Right renal cortex interstitium (tissue), 3 donors: ENCODE measurements at regions not wholly inside any gene's neighbourhood (a gene's known extent, or its start where the extent isn't known, plus 50 kb on each side); places are given as distances from the start of the nearest gene placed in this dataset.

Experiments
- DNase-seq, 3 donors: peaks; one replicate each; pipeline ENCODE4 v3.0.0-alpha.2; 2013; ENCODE audit warnings: low read depth in 3 of 3, low spot score in 2 of 3

DNA sequence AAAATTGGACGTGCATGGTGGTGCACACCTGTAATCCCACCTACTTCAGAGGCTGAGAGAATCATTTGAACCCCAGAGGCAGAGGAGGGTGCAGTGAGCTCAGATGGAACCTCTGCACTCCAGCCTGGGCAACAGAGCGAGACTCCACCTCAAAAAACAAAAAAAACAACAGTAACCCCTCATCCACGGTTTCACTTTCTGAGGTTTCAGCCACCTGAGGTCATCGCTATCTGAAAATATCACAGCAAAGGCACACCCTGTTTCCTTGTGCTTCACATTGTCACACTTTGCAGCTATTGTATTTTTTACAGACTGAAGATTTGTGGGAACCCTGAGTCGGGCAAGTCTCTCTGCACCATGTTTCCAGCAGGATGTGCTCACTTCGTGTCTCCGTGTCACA lies 54.1 kb upstream of the FOXQ1 start:
- no peak for DNase-seq

GRCh38 chr6:1256435-1257008 lies 55.4 kb upstream of the FOXQ1 start:
- DNase-seq, result no peak

DNA sequence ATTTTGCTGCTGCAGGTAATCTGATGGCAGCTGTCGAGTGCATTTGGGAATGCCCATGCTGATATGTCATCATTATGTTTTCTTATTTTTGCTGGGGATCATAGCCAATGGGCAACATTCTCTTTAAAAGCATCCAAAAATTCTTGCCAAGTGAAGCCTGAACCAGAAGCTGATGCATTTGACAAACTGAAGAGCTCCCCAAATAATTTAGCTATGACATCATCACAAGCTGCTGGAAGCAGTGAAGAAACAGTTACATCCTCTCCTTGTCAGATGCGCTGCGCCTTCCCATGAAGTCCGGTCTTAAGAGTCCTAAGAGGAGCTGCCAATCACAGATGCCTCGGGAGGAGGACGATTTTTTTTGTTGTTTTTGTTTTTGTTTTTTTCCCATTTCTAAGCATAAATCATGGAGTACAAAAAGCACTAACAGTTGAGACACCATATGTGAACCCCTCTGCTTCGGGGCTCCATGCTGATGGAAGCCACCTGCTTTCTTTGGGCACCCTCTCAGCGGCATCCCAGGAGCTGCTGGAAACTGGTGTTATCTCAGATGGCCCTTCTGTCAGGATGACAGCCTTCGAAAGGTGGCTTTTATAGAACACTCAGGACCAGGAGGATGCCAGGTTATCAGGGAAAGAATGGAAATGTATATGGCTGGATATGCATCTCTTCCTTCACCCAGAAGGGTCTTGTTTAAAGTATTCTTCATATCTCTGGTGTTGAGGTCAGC lies 56.1 kb upstream of the FOXQ1 start:
- no peak for DNase-seq

DNA sequence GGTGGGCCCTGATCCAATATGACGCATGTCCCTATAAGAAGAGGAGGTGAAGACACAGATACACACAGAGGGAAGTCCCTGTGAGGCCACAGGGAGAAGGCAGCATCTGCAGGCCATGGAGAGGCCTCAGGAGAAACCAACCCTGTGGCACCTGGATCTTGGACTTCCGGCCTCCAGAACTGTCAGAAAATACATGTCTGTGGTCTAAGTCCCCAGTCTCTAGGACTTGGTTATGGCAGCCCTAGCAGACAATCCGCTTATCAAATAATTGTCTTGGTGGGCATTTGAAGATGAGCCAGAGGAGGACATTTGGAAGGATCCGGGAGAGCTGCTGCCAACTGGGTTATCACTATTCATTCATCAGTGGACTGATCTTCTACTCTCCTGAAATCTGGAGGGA lies 57.6 kb upstream of the FOXQ1 start:
- no peak for DNase-seq

- DNase-seq, result no peak
These were observed 58.1 kb upstream of the FOXQ1 start for GRCh38 chr6:1253816-1254215.

DNA sequence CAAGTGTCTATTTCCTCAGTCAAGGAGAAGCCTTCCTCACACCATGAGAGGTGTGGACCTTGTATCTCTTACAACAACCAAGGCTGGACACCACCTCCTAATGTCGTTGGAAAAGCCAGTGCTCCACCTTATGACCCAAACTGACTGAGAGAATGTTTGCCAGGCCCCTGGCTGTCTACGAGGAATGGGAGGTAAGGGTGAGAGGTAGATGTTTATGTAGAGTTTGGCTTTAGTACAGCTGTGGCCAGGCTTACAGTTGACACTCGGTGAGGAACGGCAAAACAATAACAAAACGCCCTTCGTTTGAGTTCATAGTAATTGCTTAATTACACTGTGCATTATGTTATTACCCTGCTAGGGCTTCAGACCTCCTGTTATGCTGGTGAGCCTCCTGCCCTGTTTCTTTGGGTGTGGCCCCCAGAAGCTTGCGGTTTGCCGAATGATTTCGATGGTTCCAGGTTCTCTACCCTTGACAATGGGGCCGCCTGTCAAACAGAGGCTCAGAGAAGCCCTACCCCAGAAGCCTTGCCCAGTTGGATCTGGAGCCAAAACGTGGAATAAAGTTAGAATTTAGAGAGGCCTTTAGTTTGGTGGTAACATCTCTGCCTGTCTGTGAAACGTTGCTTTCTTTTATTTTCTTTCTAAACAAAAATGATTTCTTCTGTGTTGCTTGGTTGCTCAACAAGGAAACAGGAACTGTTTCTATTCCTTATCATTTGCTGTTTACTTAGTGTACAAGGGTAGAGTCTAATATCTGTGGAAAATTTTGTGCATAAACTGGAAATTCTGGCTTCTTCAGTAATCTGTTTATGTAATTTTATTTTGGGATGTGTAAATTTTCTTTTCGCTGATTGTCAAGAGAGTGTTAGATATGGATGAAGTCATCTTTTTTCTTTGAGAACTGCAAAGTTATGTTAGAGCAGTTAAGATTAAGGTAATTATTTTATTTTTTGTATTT lies 60.4 kb upstream of the FOXQ1 start:
- DNase-seq, result no peak

GRCh38 chr6:1250489-1251197 lies 61.3 kb upstream of the FOXQ1 start:
- no peak for DNase-seq

DNA sequence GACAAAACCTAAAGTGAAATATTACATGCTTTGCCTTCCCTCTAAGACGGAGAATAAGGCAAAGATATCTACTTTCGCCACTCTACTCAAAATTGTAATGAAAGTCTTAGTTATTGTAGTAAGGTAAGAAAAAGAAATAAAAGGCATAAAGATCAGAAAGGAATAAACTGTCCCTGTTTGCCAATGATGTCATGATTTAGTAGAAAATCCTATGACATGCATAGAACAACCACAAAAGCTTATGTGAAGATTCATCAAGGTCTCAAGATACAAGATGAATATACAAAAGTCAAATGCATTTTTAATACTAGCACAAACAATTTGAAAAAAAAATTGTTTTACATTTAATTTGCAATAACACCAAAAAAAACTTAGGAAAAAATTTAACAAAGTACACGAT lies 64.0 kb upstream of the FOXQ1 start:
- DNase-seq, result no peak

DNA sequence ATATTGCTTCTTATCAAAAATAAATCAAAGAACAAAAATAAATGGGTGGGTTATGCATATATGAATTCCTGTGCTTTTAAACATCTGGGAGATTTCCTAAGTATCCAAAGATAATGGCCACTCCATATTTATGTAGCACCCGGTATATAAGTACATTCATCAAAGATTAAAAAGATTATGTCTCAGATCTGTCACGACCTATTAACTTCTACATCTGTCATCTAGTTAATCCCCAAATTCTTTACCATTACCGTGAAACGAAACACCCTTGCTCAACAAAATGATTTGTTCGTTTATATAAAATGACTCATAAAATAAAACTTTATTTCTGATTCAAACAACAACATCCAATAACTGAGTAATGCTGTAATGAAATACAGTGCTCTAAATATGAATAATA lies 64.8 kb upstream of the FOXQ1 start:
- no peak for DNase-seq

- DNase-seq, result peak; percentile 15 to 27 (median 23)
These were observed 67.0 kb upstream of the FOXQ1 start for GRCh38 chr6:1244941-1245340.

DNA sequence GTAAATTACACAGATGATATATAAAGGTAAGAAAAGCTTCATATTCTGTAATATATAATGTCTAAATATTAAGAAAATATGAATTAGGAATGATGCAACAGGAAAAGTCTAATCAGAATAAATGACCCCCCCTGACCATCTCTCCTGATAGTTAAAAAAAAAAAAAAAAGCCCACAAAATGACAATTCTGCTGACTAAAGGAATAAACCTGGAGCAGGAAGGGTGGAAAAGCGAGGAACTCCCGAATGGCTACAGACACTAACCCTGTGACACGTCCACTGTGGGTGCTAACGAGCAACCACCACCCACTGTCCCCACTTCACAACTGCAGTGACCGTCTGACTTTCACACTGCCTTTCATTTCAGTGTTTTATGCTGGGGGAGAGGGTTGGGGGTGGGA lies 67.6 kb upstream of the FOXQ1 start:
- DNase-seq, result no peak

GRCh38 chr6:1242446-1242845 lies 69.5 kb upstream of the FOXQ1 start:
- no peak for DNase-seq

DNA sequence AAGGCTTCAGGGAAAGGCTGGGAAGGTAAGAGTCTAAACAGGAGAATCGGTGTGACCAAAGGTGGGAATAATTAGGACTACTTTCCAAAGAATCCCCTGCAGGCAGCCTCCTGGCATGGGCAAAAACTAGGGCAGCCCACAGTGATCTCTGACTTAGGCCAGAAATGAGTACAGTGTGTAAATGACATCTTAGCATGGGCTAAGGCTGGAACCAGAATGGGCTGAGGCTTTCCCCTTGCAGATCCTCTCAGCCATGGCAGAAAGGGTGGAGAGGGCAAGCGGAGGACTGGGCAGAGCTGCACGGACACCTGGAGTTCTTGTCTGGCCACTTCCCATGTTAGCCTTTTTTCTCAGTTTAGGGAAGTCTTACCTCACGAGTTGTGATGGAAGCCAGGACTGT lies 69.9 kb upstream of the FOXQ1 start:
- no peak for DNase-seq

GRCh38 chr6:1240766-1241318 lies 71.1 kb upstream of the FOXQ1 start:
- DNase-seq, result no peak

GRCh38 chr6:1239805-1240204 lies 72.1 kb upstream of the FOXQ1 start:
- no peak for DNase-seq

DNA sequence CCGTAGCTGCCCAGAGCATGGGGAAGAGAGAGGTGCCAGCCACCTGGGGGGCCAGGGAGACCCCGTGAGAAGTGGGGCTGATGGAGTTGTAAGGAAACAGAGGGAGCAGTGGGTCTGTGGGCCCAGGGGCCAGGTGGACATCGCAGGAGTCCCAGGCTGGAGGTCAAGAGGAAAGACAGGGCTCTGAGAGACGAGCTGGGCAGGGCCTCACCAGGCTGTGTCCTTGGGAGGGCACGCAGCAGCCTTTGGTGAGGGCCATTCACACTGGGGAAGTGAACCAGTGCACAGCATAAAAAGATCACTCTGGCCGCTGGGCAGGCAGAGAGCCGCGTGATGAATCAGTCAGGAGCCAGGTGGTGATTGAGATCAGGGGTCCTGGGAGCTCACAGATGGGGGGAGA lies 73.9 kb upstream of the FOXQ1 start:
- no peak for DNase-seq

GRCh38 chr6:1237636-1238035 lies 74.3 kb upstream of the FOXQ1 start:
- no peak for DNase-seq

GRCh38 chr6:1235825-1236224 lies 76.1 kb upstream of the FOXQ1 start:
- no peak for DNase-seq

DNA sequence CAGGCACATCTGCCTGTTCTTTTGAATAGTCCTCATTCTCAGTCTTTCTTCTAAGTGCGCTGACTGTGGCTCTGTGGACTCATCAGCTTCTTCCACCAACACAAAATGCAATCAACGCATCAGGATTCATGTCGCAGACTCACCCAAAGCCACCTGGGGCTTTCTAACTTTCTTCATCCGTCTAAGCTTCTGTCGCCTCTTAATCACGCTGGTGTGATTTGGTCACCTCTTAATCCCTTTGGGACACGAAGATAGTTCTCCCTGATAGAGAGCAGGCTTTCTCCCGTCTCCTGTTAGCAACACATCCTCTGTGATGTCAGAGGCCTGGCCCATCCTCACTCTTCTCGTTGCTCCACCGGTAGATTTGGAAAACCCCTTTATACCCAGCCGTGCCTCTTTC lies 78.0 kb upstream of the FOXQ1 start:
- no peak for DNase-seq

GRCh38 chr6:1232578-1232977 lies 79.3 kb upstream of the FOXQ1 start:
- no peak for DNase-seq

DNA sequence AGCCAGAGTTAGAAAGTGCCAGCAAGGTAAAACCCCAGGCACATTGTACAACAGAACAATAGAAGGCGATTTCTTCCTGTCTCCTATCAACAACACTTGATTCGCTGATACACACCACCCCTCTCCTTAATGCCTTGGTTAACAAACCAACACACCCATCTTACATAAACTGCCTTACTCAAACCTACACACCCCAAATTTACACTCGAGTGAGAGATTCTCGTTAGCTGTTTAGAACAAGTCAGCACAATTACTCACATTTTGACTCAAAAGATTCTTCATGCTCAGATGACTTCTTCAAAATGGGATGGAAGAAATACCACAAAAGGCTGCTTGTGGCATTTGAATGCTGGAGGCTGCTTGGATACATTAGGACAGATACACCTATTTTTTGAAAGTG lies 80.0 kb upstream of the FOXQ1 start:
- no peak for DNase-seq
